ENCODE measurements at regions not wholly inside any gene's neighbourhood (a gene's known extent, or its start where the extent isn't known, plus 50 kb on each side); places are given as distances from the start of the nearest gene placed in this dataset.

DNA sequence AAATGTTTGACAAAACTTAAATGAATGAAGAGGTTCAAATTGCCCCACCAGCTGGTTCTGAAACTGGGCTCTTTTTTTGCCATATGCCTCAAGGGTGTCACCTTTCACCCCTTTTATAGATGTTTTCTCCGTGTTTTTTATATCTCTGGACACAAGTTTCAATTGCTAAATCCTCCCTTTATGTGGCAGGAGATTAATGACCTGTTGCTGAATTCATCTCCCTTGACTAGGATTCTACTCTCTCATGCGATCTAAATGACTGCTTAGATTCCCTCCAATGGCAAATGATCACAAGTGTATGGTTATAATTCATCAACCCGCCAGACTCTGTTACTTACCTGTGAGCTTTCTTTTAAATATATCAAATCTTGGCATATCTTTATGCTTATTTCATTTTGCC, 677.0 kb upstream of the POT1 start:
- TF ChIP-seq, protein P1, sequence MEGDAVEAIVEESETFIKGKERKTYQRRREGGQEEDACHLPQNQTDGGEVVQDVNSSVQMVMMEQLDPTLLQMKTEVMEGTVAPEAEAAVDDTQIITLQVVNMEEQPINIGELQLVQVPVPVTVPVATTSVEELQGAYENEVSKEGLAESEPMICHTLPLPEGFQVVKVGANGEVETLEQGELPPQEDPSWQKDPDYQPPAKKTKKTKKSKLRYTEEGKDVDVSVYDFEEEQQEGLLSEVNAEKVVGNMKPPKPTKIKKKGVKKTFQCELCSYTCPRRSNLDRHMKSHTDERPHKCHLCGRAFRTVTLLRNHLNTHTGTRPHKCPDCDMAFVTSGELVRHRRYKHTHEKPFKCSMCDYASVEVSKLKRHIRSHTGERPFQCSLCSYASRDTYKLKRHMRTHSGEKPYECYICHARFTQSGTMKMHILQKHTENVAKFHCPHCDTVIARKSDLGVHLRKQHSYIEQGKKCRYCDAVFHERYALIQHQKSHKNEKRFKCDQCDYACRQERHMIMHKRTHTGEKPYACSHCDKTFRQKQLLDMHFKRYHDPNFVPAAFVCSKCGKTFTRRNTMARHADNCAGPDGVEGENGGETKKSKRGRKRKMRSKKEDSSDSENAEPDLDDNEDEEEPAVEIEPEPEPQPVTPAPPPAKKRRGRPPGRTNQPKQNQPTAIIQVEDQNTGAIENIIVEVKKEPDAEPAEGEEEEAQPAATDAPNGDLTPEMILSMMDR (IDR thresholded peaks at IDR 0.05), result no peak
- TF ChIP-seq POLR2A (IDR thresholded peaks at IDR 0.05) (no peak), POLR2AphosphoS5 (IDR thresholded peaks at IDR 0.05) (no peak)

All from prostate gland (tissue), 2 donors.